HCT116 (cell line): ENCODE measurements at regions not wholly inside any gene's neighbourhood (a gene's known extent, or its start where the extent isn't known, plus 50 kb on each side); places are given as distances from the start of the nearest gene placed in this dataset.
"Not testable (repeated sequence)": the region's sequence is repeated elsewhere in the genome, so short reads cannot be mapped to it uniquely, and the experiment has no call there.

ENCODE experiments used
- CBX3 ChIP-seq: IDR thresholded peaks from 2 replicates; pipeline ENCODE4 v1.6.1; 2012; ENCODE audit warnings: low read depth
- CTCF ChIP-seq, 3 experiments: fragments of 200-600 bp in 1 of 3; sonication (generic) in 1 of 3; IDR thresholded peaks in 2 of 3; conservative IDR thresholded peaks in 1 of 3; 2 replicates each; pipeline ENCODE4 v1.5.1; 2012 to 2017; ENCODE audit warnings: low read depth in 2 of 3, low read length in 2 of 3, antibody characterized with exemption in 1 of 3, borderline replicate concordance in 1 of 3, control low read depth in 1 of 3, mild to moderate bottlenecking in 1 of 3, mixed read lengths in 1 of 3, mixed run types in 1 of 3, moderate library complexity in 1 of 3; ENCODE audit not compliant: insufficient read depth in 1 of 3
- MAX ChIP-seq: IDR thresholded peaks from 2 replicates; pipeline ENCODE4 v1.6.1; 2012
- POLR2AphosphoS5 ChIP-seq: IDR thresholded peaks from 2 replicates; pipeline ENCODE4 v1.6.1; 2011; ENCODE audit warnings: mild to moderate bottlenecking, low read depth, low read length, moderate library complexity
- REST ChIP-seq: IDR thresholded peaks from 2 replicates; pipeline ENCODE4 v1.6.1; 2012; ENCODE audit warnings: low read depth
- TCF7L2 ChIP-seq: IDR thresholded peaks from 2 replicates; pipeline ENCODE4 v1.7.0; 2011; ENCODE audit warnings: borderline replicate concordance, inconsistent platforms; ENCODE audit not compliant: insufficient read depth, insufficient read length; ENCODE audit errors: extremely low read depth
- YY1 ChIP-seq: IDR thresholded peaks from 2 replicates; pipeline ENCODE4 v1.6.1; 2011; ENCODE audit warnings: low read length, low read depth, moderate library complexity, mild to moderate bottlenecking; ENCODE audit not compliant: insufficient replicate concordance; ENCODE audit errors: extremely low read depth

GRCh38 chr1:101505240-101505639, 268.4 kb downstream of the S1PR1 start:
- TF ChIP-seq CTCF (IDR thresholded peaks at IDR 0.05 in 2 of 3, conservative IDR thresholded peaks at IDR 0.05 in 1 of 3; ENCODE audit: borderline replicate concordance in 1 of 3, insufficient read depth in 1 of 3, low read depth in 2 of 3, low read length in 2 of 3); CBX3; TCF7L2; POLR2AphosphoS5; REST; YY1; MAX: not testable (repeated sequence)
